Parathyroid adenoma (tissue), 2 donors: ENCODE measurements at regions not wholly inside any gene's neighbourhood (a gene's known extent, or its start where the extent isn't known, plus 50 kb on each side); places are given as distances from the start of the nearest gene placed in this dataset.

Source experiments
- H2AFZ ChIP-seq: fragments of 300-600 bp; sonication (generic); one replicate; pipeline ENCODE4 v1.7.0; 2017; ENCODE audit warnings: antibody characterized with exemption, mild to moderate bottlenecking
- H3K27ac ChIP-seq: fragments of 300-600 bp; sonication (generic); one replicate; pipeline ENCODE4 v1.7.0; 2017
- H3K27me3 ChIP-seq: fragments of 300-600 bp; sonication (generic); one replicate; pipeline ENCODE4 v1.7.0; 2017; ENCODE audit warnings: low read length; ENCODE audit not compliant: control insufficient read depth, insufficient read depth
- H3K36me3 ChIP-seq: fragments of 300-600 bp; sonication (generic); one replicate; pipeline ENCODE4 v1.7.0; 2017; ENCODE audit warnings: low read length; ENCODE audit not compliant: control insufficient read depth, insufficient read depth
- H3K4me1 ChIP-seq: fragments of 300-600 bp; sonication (generic); one replicate; pipeline ENCODE4 v1.7.0; 2017; ENCODE audit warnings: control low read depth
- H3K4me2 ChIP-seq: fragments of 300-600 bp; sonication (generic); one replicate; pipeline ENCODE4 v1.7.0; 2017; ENCODE audit warnings: low read length
- H3K4me3 ChIP-seq: fragments of 300-600 bp; sonication (generic); one replicate; pipeline ENCODE4 v1.7.0; 2017; ENCODE audit warnings: low read depth, low read length
- H3K79me2 ChIP-seq: fragments of 300-600 bp; sonication (generic); one replicate; pipeline ENCODE4 v1.7.0; 2017; ENCODE audit warnings: control low read depth
- H3K9ac ChIP-seq: fragments of 300-600 bp; sonication (generic); one replicate; pipeline ENCODE4 v1.7.0; 2017; ENCODE audit warnings: mild to moderate bottlenecking
- H3K9me3 ChIP-seq: fragments of 300-600 bp; sonication (generic); one replicate; pipeline ENCODE4 v1.7.0; 2017; ENCODE audit warnings: low read length; ENCODE audit not compliant: control insufficient read depth
- CTCF ChIP-seq: fragments of 300-600 bp; sonication (generic); IDR thresholded peaks from one replicate; pipeline ENCODE4 v1.7.0; 2017; ENCODE audit warnings: antibody characterized with exemption, mild to moderate bottlenecking
- donor health status: primary hyperparathyroidism.

- Histone ChIP-seq H3K9ac (no peak overlapping the region), H3K4me1 (peaks cover 5% of the 10 kb centered on the region), H3K27ac (no peak overlapping the region), H3K27me3 (no peaks in the 10 kb centered on the region), H3K4me2 (no peak overlapping the region), H3K4me3 (no peak overlapping the region), H3K79me2 (no peaks in the 10 kb centered on the region), H3K9me3 (no peaks in the 10 kb centered on the region), H2AFZ (peak overlapping the region; percentile 74), H3K36me3 (no peaks in the 10 kb centered on the region)
- TF ChIP-seq CTCF, result peak; percentile 93
Measured at GRCh38 chr18:6482198-6482977, 67.7 kb upstream of the L3MBTL4 start.

GRCh38 chr18:6484659-6485058 is 69.9 kb upstream of the L3MBTL4 start:
- no peak overlapping the region for H3K4me3 ChIP-seq

GRCh38 chr18:6486313-6486712 is 71.6 kb upstream of the L3MBTL4 start:
- H3K9me3 ChIP-seq, result no peaks in the 10 kb centered on the region
- H3K27ac ChIP-seq, result no peak overlapping the region
- no peak overlapping the region for H3K4me3 ChIP-seq
- no peaks in the 10 kb centered on the region for H3K36me3 ChIP-seq
- no peaks in the 10 kb centered on the region for H3K79me2 ChIP-seq
- no peaks in the 10 kb centered on the region for H3K27me3 ChIP-seq
- H3K4me2 ChIP-seq, result no peak overlapping the region
- no peak overlapping the region for H3K9ac ChIP-seq
- peaks cover 5% of the 10 kb centered on the region for H3K4me1 ChIP-seq
- H2AFZ ChIP-seq, result no peak overlapping the region
- no peak for TF ChIP-seq CTCF

More at GRCh38 chr18:6484659-6485058, 69.9 kb upstream of the L3MBTL4 start:
- H3K4me1 ChIP-seq, result peaks cover 5% of the 10 kb centered on the region
- no peak overlapping the region for H3K4me2 ChIP-seq
- no peaks in the 10 kb centered on the region for H3K27me3 ChIP-seq
- H2AFZ ChIP-seq, result no peak overlapping the region
- no peaks in the 10 kb centered on the region for H3K79me2 ChIP-seq
- H3K36me3 ChIP-seq, result no peaks in the 10 kb centered on the region
- TF ChIP-seq CTCF, result no peak
- no peak overlapping the region for H3K27ac ChIP-seq
- no peaks in the 10 kb centered on the region for H3K9me3 ChIP-seq
- H3K9ac ChIP-seq, result no peak overlapping the region

- no peak for TF ChIP-seq CTCF
- Histone ChIP-seq H3K79me2 (no peaks in the 10 kb centered on the region), H3K4me1 (peaks cover 5% of the 10 kb centered on the region), H3K4me2 (no peak overlapping the region), H3K27ac (no peak overlapping the region), H3K9me3 (no peaks in the 10 kb centered on the region), H2AFZ (no peak overlapping the region), H3K9ac (no peak overlapping the region), H3K4me3 (no peak overlapping the region), H3K27me3 (no peaks in the 10 kb centered on the region), H3K36me3 (no peaks in the 10 kb centered on the region)
Measured at GRCh38 chr18:6486764-6487426, 72.2 kb upstream of the L3MBTL4 start.
